NB4 (cell line): ENCODE measurements at regions not wholly inside any gene's neighbourhood (a gene's known extent, or its start where the extent isn't known, plus 50 kb on each side); places are given as distances from the start of the nearest gene placed in this dataset.
A peak's percentile ranks its signal among the peaks of the same experiment; 100 is the strongest.
"Not testable (repeated sequence)": the region's sequence is repeated elsewhere in the genome, so short reads cannot be mapped to it uniquely, and the experiment has no call there.

ENCODE experiments used
- DNase-seq: peaks from one replicate; pipeline ENCODE4 v3.0.0; 2010; ENCODE audit warnings: low read depth
- H3K4me3 ChIP-seq: one replicate; pipeline ENCODE4 v1.5.1; 2011; ENCODE audit warnings: mild to moderate bottlenecking, low read depth, low read length, moderate library complexity
- CTCF ChIP-seq: IDR thresholded peaks from one replicate; pipeline ENCODE4 v1.5.1; 2012; ENCODE audit warnings: low read depth, low read length
- MAX ChIP-seq: IDR thresholded peaks from 2 replicates; pipeline ENCODE4 v1.6.1; 2011; ENCODE audit warnings: low read depth, low read length
- MYC ChIP-seq: IDR thresholded peaks from 2 replicates; pipeline ENCODE4 v1.6.1; 2011; ENCODE audit warnings: low read depth, low read length
- POLR2A ChIP-seq: IDR thresholded peaks from 2 replicates; pipeline ENCODE4 v1.6.1; 2011; ENCODE audit warnings: mild to moderate bottlenecking; ENCODE audit not compliant: insufficient read length; ENCODE audit errors: extremely low read depth

GRCh38 chr21:22154579-22155274 is 1156.5 kb downstream of the NCAM2 start:
- DNase-seq: no peak
- TF ChIP-seq POLR2A (no peak), MAX (no peak), MYC (no peak), CTCF (no peak)
- no peak overlapping the region for H3K4me3 ChIP-seq

GRCh38 chr21:22164912-22165311 is 1166.7 kb downstream of the NCAM2 start:
- DNase-seq: no peak
- H3K4me3 ChIP-seq: no peak overlapping the region
- TF ChIP-seq MAX (no peak), MYC (no peak), POLR2A (no peak), CTCF (no peak)

- no peak for DNase-seq
- no peak overlapping the region for H3K4me3 ChIP-seq
- TF ChIP-seq MYC (no peak), CTCF (no peak), POLR2A (no peak), MAX (no peak)
Measured at GRCh38 chr21:22174746-22175145, 1176.5 kb downstream of the NCAM2 start.

GRCh38 chr21:22189278-22189677 is 1191.1 kb downstream of the NCAM2 start:
- TF ChIP-seq CTCF: no peak
- TF ChIP-seq MYC: no peak
- no peak for TF ChIP-seq POLR2A
- TF ChIP-seq MAX: no peak
- no peak overlapping the region for H3K4me3 ChIP-seq
- DNase-seq: no peak

- no peak overlapping the region for H3K4me3 ChIP-seq
- TF ChIP-seq POLR2A (no peak), CTCF (no peak), MAX (no peak), MYC (no peak)
- no peak for DNase-seq
Measured at GRCh38 chr21:22191581-22191980, 1193.4 kb downstream of the NCAM2 start.

- TF ChIP-seq POLR2A (no peak), CTCF (no peak), MAX (no peak), MYC (no peak)
- no peak for DNase-seq
- no peak overlapping the region for H3K4me3 ChIP-seq
Measured at GRCh38 chr21:22192766-22193165, 1194.6 kb downstream of the NCAM2 start.

GRCh38 chr21:22194986-22195385 is 1196.8 kb downstream of the NCAM2 start:
- DNase-seq: peak; percentile 6
- H3K4me3 ChIP-seq: not testable (repeated sequence)
